Stomach (tissue), 4 donors: ENCODE measurements at regions not wholly inside any gene's neighbourhood (a gene's known extent, or its start where the extent isn't known, plus 50 kb on each side); places are given as distances from the start of the nearest gene placed in this dataset.

ENCODE experiments used
- EP300 ChIP-seq: sonication (generic); formaldehyde crosslinking; IDR thresholded peaks from one replicate; pipeline ENCODE4 v1.6.1; 2017; ENCODE audit warnings: antibody characterized with exemption
- TF ChIP-seq, protein P1 (sequence below), 7 experiments: fragments of 450-650 bp in 4 of 7; fragments of 200-600 bp in 3 of 7; sonication (generic) in 3 of 7; IDR thresholded peaks; one replicate each; pipeline ENCODE4 v1.5.1; 2016 to 2019; ENCODE audit warnings: antibody characterized with exemption in 7 of 7, control low read depth in 2 of 7, mild to moderate bottlenecking in 1 of 7

DNA sequence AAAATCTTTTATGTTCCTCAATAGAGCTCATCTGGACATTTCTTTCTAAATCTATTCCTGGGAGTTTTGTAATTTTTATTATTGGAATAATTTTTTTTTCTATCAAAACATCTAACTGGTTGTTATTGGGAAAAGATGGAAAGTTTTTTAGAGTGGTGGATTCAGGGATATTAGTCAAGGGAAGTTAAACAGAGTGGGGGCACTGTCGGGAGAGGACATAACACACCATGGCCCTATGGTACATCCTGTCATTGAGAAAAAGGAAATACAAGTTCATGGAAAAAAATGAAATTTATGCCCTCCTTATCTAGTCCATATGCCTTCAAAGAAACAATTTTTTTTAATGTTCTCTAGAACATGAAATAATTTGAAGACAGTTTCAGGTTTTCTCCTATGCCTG lies 96.3 kb upstream of the TSPAN5 start:
- TF ChIP-seq, protein P1, sequence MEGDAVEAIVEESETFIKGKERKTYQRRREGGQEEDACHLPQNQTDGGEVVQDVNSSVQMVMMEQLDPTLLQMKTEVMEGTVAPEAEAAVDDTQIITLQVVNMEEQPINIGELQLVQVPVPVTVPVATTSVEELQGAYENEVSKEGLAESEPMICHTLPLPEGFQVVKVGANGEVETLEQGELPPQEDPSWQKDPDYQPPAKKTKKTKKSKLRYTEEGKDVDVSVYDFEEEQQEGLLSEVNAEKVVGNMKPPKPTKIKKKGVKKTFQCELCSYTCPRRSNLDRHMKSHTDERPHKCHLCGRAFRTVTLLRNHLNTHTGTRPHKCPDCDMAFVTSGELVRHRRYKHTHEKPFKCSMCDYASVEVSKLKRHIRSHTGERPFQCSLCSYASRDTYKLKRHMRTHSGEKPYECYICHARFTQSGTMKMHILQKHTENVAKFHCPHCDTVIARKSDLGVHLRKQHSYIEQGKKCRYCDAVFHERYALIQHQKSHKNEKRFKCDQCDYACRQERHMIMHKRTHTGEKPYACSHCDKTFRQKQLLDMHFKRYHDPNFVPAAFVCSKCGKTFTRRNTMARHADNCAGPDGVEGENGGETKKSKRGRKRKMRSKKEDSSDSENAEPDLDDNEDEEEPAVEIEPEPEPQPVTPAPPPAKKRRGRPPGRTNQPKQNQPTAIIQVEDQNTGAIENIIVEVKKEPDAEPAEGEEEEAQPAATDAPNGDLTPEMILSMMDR (IDR thresholded peaks at IDR 0.05) = no peak
- no peak for TF ChIP-seq EP300
